IMR-90 (cell line): ENCODE measurements at regions not wholly inside any gene's neighbourhood (a gene's known extent, or its start where the extent isn't known, plus 50 kb on each side); places are given as distances from the start of the nearest gene placed in this dataset.

Experiments
- ATAC-seq: fragments of 200-7000 bp; cut with Tn5 transposase; 2 replicates; pipeline ENCODE4 v1.9.1; 2020; ENCODE audit warnings: low read depth, mild to moderate bottlenecking, moderate library complexity
- BruUV-seq: library from RNA; stranded (reverse); fragments of 400-500 nt; replicated peaks from 2 replicates; lab custom pipeline; 2021; lab: Mats Ljungman, UMichigan
- CTCF ChIA-PET: fragments of 300-600 bp; formaldehyde crosslinking; extraction: SDS; loops from one replicate; lab custom pipeline; 2021; ENCODE audit warnings: antibody characterized with exemption; lab: Yijun Ruan, JAX
- POLR2A ChIA-PET: fragments of 300-600 bp; sonication (Branson Sonifier 250); formaldehyde crosslinking; loops from one replicate; lab custom pipeline; 2022; ENCODE audit warnings: antibody characterized with exemption; ENCODE audit not compliant: unreplicated experiment; lab: Charles Lee
- DNase-seq: peaks from one replicate; pipeline ENCODE4 v3.0.0; 2013
- H2AFZ ChIP-seq: replicated peaks from 2 replicates; pipeline ENCODE3; 2013; ENCODE audit warnings: low read length, mild to moderate bottlenecking; ENCODE audit not compliant: poor library complexity
- H2AK5ac ChIP-seq: 2 replicates; pipeline ENCODE4 v1.6.1; 2013; ENCODE audit warnings: low read depth, low read length, inconsistent platforms
- H2AK9ac ChIP-seq: replicated peaks from 2 replicates; pipeline ENCODE3; 2013; ENCODE audit warnings: mild to moderate bottlenecking, low read depth, low read length, moderate library complexity; ENCODE audit not compliant: poor library complexity
- H2BK120ac ChIP-seq: 2 replicates; pipeline ENCODE4 v1.6.1; 2013; ENCODE audit warnings: low read depth, low read length, inconsistent platforms
- H2BK15ac ChIP-seq: 3 replicates; pipeline ENCODE4 v1.6.1; 2013; ENCODE audit warnings: low read depth, low read length, inconsistent platforms
- H2BK20ac ChIP-seq: 2 replicates; pipeline ENCODE4 v1.6.1; 2013; ENCODE audit warnings: low read depth, mild to moderate bottlenecking, inconsistent platforms, low read length, moderate library complexity
- H2BK5ac ChIP-seq: 2 replicates; pipeline ENCODE4 v1.6.1; 2013; ENCODE audit warnings: mild to moderate bottlenecking, low read depth, low read length, inconsistent platforms; ENCODE audit not compliant: poor library complexity, severe bottlenecking
- H3K14ac ChIP-seq: replicated peaks from 2 replicates; pipeline ENCODE4 v1.6.1; 2013; ENCODE audit warnings: low read depth, low read length, inconsistent platforms
- H3K18ac ChIP-seq: 2 replicates; pipeline ENCODE4 v1.6.1; 2013; ENCODE audit warnings: low read depth, low read length, control low read depth
- H3K23ac ChIP-seq: 2 replicates; pipeline ENCODE4 v1.6.1; 2013; ENCODE audit warnings: low read depth, low read length, inconsistent platforms
- H3K27ac ChIP-seq: 2 replicates; pipeline ENCODE4 v1.5.1; 2013; ENCODE audit warnings: mild to moderate bottlenecking, control low read depth, low read length; ENCODE audit not compliant: insufficient read depth
- H3K27me3 ChIP-seq: 2 replicates; pipeline ENCODE4 v1.6.1; 2013; ENCODE audit warnings: low read length; ENCODE audit not compliant: control insufficient read depth, insufficient read depth
- H3K36me3 ChIP-seq: 2 replicates; pipeline ENCODE4 v1.6.1; 2013; ENCODE audit warnings: low read length, mixed read lengths; ENCODE audit not compliant: control insufficient read depth, insufficient read depth
- H3K4ac ChIP-seq: 2 replicates; pipeline ENCODE4 v1.6.1; 2013; ENCODE audit warnings: low read depth, low read length, inconsistent platforms
- H3K4me1 ChIP-seq: 2 replicates; pipeline ENCODE4 v1.6.1; 2013; ENCODE audit warnings: low read length, mixed read lengths; ENCODE audit not compliant: control insufficient read depth, insufficient read depth
- H3K4me2 ChIP-seq: 2 replicates; pipeline ENCODE4 v1.6.1; 2013; ENCODE audit warnings: low read depth, mild to moderate bottlenecking, control low read depth, low read length, moderate library complexity
- H3K4me3 ChIP-seq: 2 replicates; pipeline ENCODE4 v1.5.1; 2013; ENCODE audit warnings: low read depth, mild to moderate bottlenecking, control low read depth, low read length, moderate library complexity; ENCODE audit not compliant: insufficient read depth
- H3K56ac ChIP-seq: 2 replicates; pipeline ENCODE4 v1.6.1; 2013; ENCODE audit warnings: low read length, inconsistent platforms; ENCODE audit not compliant: insufficient read depth; ENCODE audit errors: extremely low read depth
- H3K79me1 ChIP-seq, 2 experiments: 2 replicates each; pipeline ENCODE4 v1.6.1; 2013; ENCODE audit warnings: low read length in 2 of 2, inconsistent platforms in 1 of 2, low read depth in 1 of 2
- H3K9ac ChIP-seq: 2 replicates; pipeline ENCODE4 v1.6.1; 2013; ENCODE audit warnings: low read depth, low read length, control low read depth
- H3K9me1 ChIP-seq: 2 replicates; pipeline ENCODE4 v1.6.1; 2013; ENCODE audit warnings: low read length, inconsistent platforms; ENCODE audit not compliant: insufficient read depth
- H3K9me3 ChIP-seq: 2 replicates; pipeline ENCODE4 v1.6.1; 2013; ENCODE audit warnings: low read length; ENCODE audit not compliant: control insufficient read depth, insufficient read depth
- H4K20me1 ChIP-seq: 2 replicates; pipeline ENCODE4 v1.6.1; 2013; ENCODE audit warnings: low read length, inconsistent platforms; ENCODE audit not compliant: insufficient read depth
- H4K5ac ChIP-seq: 2 replicates; pipeline ENCODE4 v1.6.1; 2013; ENCODE audit warnings: mild to moderate bottlenecking, low read depth, low read length, control low read depth
- H4K8ac ChIP-seq, 2 experiments: 2 replicates each; pipeline ENCODE4 v1.6.1; 2013; ENCODE audit warnings: low read depth in 2 of 2, low read length in 2 of 2, control low read depth in 1 of 2, inconsistent platforms in 1 of 2
- H4K91ac ChIP-seq: 2 replicates; pipeline ENCODE4 v1.6.1; 2013; ENCODE audit warnings: low read depth, low read length, inconsistent platforms; ENCODE audit not compliant: insufficient read depth
- BHLHE40 ChIP-seq: fragments of 150-350 bp; IDR thresholded peaks from 2 replicates; pipeline ENCODE4 v1.6.1; 2016; ENCODE audit warnings: mild to moderate bottlenecking, low read depth, low read length
- CEBPB ChIP-seq: IDR thresholded peaks from 2 replicates; pipeline ENCODE4 v1.6.1; 2012; ENCODE audit warnings: low read depth, low read length, improper control_type of control experiment
- CHD1 ChIP-seq: IDR thresholded peaks from 2 replicates; pipeline ENCODE4 v1.6.1; 2012; ENCODE audit warnings: low read depth, low read length, improper control_type of control experiment
- FOS ChIP-seq: fragments of 150-350 bp; IDR thresholded peaks from 2 replicates; pipeline ENCODE4 v1.6.1; 2016; ENCODE audit warnings: low read depth, low read length
- MAFK ChIP-seq: IDR thresholded peaks from 2 replicates; pipeline ENCODE4 v1.6.1; 2012; ENCODE audit warnings: low read depth, low read length, improper control_type of control experiment
- MAZ ChIP-seq: IDR thresholded peaks from 2 replicates; pipeline ENCODE4 v1.6.1; 2012; ENCODE audit warnings: low read depth, mild to moderate bottlenecking, low read length, improper control_type of control experiment, moderate library complexity, borderline replicate concordance
- MXI1 ChIP-seq: IDR thresholded peaks from 2 replicates; pipeline ENCODE4 v1.6.1; 2012; ENCODE audit warnings: low read depth, mild to moderate bottlenecking, low read length, moderate library complexity, borderline replicate concordance
- NFE2L2 ChIP-seq: fragments of 150-350 bp; IDR thresholded peaks from 2 replicates; pipeline ENCODE4 v1.6.1; 2016; ENCODE audit warnings: low read depth, mild to moderate bottlenecking, low read length
- POLR2A ChIP-seq: IDR thresholded peaks from 2 replicates; pipeline ENCODE4 v1.6.1; 2012; ENCODE audit warnings: mild to moderate bottlenecking, low read depth, low read length
- RAD21 ChIP-seq: IDR thresholded peaks from 2 replicates; pipeline ENCODE4 v1.6.1; 2012; ENCODE audit warnings: low read length, improper control_type of control experiment
- RCOR1 ChIP-seq: IDR thresholded peaks from 2 replicates; pipeline ENCODE4 v1.6.1; 2012; ENCODE audit warnings: mild to moderate bottlenecking, low read length, improper control_type of control experiment; ENCODE audit not compliant: insufficient replicate concordance
- RFX5 ChIP-seq: IDR thresholded peaks from 2 replicates; pipeline ENCODE4 v1.8.0; 2012; ENCODE audit warnings: low read depth, mild to moderate bottlenecking, low read length, moderate library complexity
- SMC3 ChIP-seq: fragments of 150-350 bp; IDR thresholded peaks from 2 replicates; pipeline ENCODE4 v1.6.1; 2016; ENCODE audit warnings: low read depth, mild to moderate bottlenecking, antibody characterized with exemption, low read length, moderate library complexity
- WGBS, 2 experiments: methylation state at CpG; one replicate each; pipeline versions ENCODE4 v1.1.5 to v1.1.7; 2013; ENCODE audit warnings: missing lambda C conversion rate in 2 of 2; ENCODE audit not compliant: insufficient read length in 1 of 2; ENCODE audit errors: extremely low coverage in 2 of 2; 5-methylcytosine and 5-hydroxymethylcytosine counted together
- dilution Hi-C: fragments of 300-500 bp; cut with HindIII; formaldehyde crosslinking; loops from one replicate; pipeline ENCODE4 v1.14.3; 2018; ENCODE audit warnings: low sequenced_read_pairs; ENCODE audit not compliant: unreplicated experiment
- in situ Hi-C: fragments of 300-500 bp; cut with MboI; formaldehyde crosslinking; loops from 3 replicates; pipeline ENCODE4 v1.14.3; 2019; ENCODE audit warnings: low sequenced_read_pairs, inconsistent platforms, mixed read lengths
- intact Hi-C: fragments of 100-400 bp; cut with micrococcal nuclease; formaldehyde crosslinking; loops from 2 replicates; pipeline ENCODE4 v1.10.0; 2022
- TF ChIP-seq, protein P1 (sequence below): fragments of 150-350 bp; IDR thresholded peaks from 2 replicates; pipeline ENCODE4 v1.6.1; 2017; ENCODE audit warnings: mild to moderate bottlenecking, antibody characterized with exemption, low read length, low read depth
- TF ChIP-seq, protein P2 (sequence below): conservative IDR thresholded peaks from 2 replicates; pipeline ENCODE4 v1.5.1; 2012; ENCODE audit warnings: mild to moderate bottlenecking, low read depth, low read length, improper control_type of control experiment
- TF ChIP-seq, protein P3 (sequence below): fragments of 150-350 bp; IDR thresholded peaks from 2 replicates; pipeline ENCODE4 v1.6.1; 2016; ENCODE audit warnings: low read depth, mild to moderate bottlenecking, low read length, moderate library complexity, borderline replicate concordance

DNA sequence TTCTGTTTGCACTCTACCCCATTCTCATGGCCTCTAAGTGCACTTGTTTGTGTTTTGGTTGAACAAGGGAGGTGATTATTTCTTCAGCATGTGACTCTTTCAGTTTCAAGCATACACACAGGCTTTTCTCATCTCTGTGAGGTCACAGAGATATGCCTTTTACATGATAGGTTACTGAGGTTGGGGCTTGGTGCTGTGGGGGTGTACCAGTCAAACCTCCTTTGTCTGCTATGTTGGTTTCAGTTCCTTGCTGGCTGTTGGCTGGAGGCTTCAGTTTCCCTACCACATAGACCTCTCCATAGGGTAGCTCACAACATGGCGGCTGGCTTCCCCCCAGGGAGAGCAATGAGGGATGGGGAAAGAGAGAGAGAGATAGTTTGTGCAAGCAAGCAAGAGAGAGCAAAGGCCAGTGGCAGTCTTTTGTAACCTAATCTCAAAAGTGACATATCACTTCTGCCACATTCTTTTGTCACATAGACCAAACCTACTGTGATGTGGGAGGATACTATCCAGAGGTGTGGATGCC is 96.7 kb upstream of the SEMA6A start:
- Histone ChIP-seq H2BK120ac (no peak overlapping the region), H4K5ac (no peak overlapping the region), H3K36me3 (no peaks in the 10 kb centered on the region), H3K14ac (no peak overlapping the region), H3K9me1 (no peaks in the 10 kb centered on the region), H4K8ac (no peak overlapping the region), H2AK5ac (no peak overlapping the region), H3K23ac (no peak overlapping the region), H2AFZ (no peak overlapping the region), H3K4me3 (no peak overlapping the region), H3K9ac (no peak overlapping the region), H3K4me1 (no peaks in the 10 kb centered on the region), H4K91ac (no peak overlapping the region), H3K56ac (no peak overlapping the region), H2BK15ac (no peak overlapping the region), H3K4me2 (no peak overlapping the region), H2BK20ac (no peak overlapping the region), H2BK5ac (no peak overlapping the region), H3K79me1 (no peaks in the 10 kb centered on the region), H3K9me3 (no peaks in the 10 kb centered on the region), H4K20me1 (no peaks in the 10 kb centered on the region), H3K4ac (no peak overlapping the region), H2AK9ac (no peak overlapping the region), H3K27me3 (no peaks in the 10 kb centered on the region), H3K18ac (no peak overlapping the region), H3K27ac (no peak overlapping the region)
- POLR2A ChIA-PET = no interaction called here
- CTCF ChIA-PET = no interaction called here
- ATAC-seq (no peak), DNase-seq (no peak)
- TF ChIP-seq RFX5 = no peak
- no peak for TF ChIP-seq MXI1
- TF ChIP-seq, protein P1, sequence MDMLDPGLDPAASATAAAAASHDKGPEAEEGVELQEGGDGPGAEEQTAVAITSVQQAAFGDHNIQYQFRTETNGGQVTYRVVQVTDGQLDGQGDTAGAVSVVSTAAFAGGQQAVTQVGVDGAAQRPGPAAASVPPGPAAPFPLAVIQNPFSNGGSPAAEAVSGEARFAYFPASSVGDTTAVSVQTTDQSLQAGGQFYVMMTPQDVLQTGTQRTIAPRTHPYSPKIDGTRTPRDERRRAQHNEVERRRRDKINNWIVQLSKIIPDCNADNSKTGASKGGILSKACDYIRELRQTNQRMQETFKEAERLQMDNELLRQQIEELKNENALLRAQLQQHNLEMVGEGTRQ = no peak
- no peak for TF ChIP-seq RCOR1
- no peak for TF ChIP-seq MAFK
- no peak for TF ChIP-seq CHD1
- TF ChIP-seq, protein P2, sequence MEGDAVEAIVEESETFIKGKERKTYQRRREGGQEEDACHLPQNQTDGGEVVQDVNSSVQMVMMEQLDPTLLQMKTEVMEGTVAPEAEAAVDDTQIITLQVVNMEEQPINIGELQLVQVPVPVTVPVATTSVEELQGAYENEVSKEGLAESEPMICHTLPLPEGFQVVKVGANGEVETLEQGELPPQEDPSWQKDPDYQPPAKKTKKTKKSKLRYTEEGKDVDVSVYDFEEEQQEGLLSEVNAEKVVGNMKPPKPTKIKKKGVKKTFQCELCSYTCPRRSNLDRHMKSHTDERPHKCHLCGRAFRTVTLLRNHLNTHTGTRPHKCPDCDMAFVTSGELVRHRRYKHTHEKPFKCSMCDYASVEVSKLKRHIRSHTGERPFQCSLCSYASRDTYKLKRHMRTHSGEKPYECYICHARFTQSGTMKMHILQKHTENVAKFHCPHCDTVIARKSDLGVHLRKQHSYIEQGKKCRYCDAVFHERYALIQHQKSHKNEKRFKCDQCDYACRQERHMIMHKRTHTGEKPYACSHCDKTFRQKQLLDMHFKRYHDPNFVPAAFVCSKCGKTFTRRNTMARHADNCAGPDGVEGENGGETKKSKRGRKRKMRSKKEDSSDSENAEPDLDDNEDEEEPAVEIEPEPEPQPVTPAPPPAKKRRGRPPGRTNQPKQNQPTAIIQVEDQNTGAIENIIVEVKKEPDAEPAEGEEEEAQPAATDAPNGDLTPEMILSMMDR = no peak
- TF ChIP-seq NFE2L2 = no peak
- TF ChIP-seq MAZ = no peak
- TF ChIP-seq RAD21 = no peak
- no peak for TF ChIP-seq CEBPB
- no peak for TF ChIP-seq SMC3
- TF ChIP-seq POLR2A = no peak
- TF ChIP-seq, protein P3, sequence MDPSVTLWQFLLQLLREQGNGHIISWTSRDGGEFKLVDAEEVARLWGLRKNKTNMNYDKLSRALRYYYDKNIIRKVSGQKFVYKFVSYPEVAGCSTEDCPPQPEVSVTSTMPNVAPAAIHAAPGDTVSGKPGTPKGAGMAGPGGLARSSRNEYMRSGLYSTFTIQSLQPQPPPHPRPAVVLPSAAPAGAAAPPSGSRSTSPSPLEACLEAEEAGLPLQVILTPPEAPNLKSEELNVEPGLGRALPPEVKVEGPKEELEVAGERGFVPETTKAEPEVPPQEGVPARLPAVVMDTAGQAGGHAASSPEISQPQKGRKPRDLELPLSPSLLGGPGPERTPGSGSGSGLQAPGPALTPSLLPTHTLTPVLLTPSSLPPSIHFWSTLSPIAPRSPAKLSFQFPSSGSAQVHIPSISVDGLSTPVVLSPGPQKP = no peak
- TF ChIP-seq BHLHE40 = no peak
- TF ChIP-seq FOS = no peak
- in situ Hi-C loops (no loop called here), intact Hi-C loops (no loop called here), dilution Hi-C loops (no loop called here)
- no TSS peak for BruUV-seq
- WGBS, 2 experiments = no CpG with 5 or more reads among the region's 1 CpG
